ENCODE measurements at regions not wholly inside any gene's neighbourhood (a gene's known extent, or its start where the extent isn't known, plus 50 kb on each side); places are given as distances from the start of the nearest gene placed in this dataset.

DNA sequence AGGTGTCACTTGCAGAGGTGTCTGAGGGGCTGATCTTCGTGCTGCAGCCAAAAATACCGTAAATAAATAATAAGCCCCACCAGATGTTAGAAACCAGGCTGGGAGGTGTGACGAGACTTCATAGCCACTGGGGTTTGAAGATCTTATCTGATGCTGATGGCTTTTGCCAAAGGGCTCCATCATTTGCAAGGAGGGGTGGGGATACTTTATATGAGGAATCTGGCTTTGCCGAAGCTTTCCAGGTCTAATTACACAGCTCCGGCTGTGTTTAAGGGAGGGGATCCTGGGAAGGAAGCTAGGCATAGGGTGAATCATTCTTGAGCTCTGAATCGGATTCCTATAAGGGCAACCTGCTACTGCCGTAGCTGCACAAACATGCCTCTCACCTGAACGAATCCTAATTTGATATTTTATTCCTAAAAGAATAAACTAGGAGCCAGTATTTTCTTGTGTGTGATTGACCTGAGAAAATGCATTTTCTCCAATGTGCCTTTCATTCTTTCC lies 249.6 kb downstream of the SOD2 start:
- H3K4me2 ChIP-seq (ENCODE audit: control insufficient read depth, extremely low read depth, insufficient read depth, low read depth, low read length), result no peak overlapping the region
- peaks cover 4% of the 10 kb centered on the region for H3K27me3 ChIP-seq (ENCODE audit: control insufficient read depth, extremely low read depth, insufficient read depth, low read length)
- H3K4me1 ChIP-seq (ENCODE audit: control insufficient read depth, extremely low read depth, insufficient read depth, low read length), result no peaks in the 10 kb centered on the region
- H3K79me2 ChIP-seq (ENCODE audit: control insufficient read depth, insufficient read depth, low read length), result no peaks in the 10 kb centered on the region
- H3K4me3 ChIP-seq (ENCODE audit: control insufficient read depth in 2 of 3, extremely low read depth in 1 of 3, insufficient read depth in 2 of 3, low read depth in 1 of 3, low read length in 3 of 3), result no peak overlapping the region
- H3K27ac ChIP-seq (ENCODE audit: control insufficient read depth, insufficient read depth, low read length), result no peak overlapping the region
- no peak overlapping the region for H2AFZ ChIP-seq (ENCODE audit: control insufficient read depth, low read length)
- H4K20me1 ChIP-seq (ENCODE audit: control insufficient read depth, extremely low read depth, insufficient read depth, low read length), result no peaks in the 10 kb centered on the region
- dilution Hi-C loops (cut with MboI; ENCODE audit: extremely low pct_ligation_motif_present, low sequenced_read_pairs), result no loop called here
- FAIRE-seq (no peak), DNase-seq (ENCODE audit: low read depth, low spot score) (no peak)
- H3K36me3 ChIP-seq (ENCODE audit: control insufficient read depth in 2 of 2, extremely low read depth in 1 of 2, insufficient read depth in 2 of 2, low read length in 2 of 2), result no peaks in the 10 kb centered on the region
- TF ChIP-seq, protein P1, sequence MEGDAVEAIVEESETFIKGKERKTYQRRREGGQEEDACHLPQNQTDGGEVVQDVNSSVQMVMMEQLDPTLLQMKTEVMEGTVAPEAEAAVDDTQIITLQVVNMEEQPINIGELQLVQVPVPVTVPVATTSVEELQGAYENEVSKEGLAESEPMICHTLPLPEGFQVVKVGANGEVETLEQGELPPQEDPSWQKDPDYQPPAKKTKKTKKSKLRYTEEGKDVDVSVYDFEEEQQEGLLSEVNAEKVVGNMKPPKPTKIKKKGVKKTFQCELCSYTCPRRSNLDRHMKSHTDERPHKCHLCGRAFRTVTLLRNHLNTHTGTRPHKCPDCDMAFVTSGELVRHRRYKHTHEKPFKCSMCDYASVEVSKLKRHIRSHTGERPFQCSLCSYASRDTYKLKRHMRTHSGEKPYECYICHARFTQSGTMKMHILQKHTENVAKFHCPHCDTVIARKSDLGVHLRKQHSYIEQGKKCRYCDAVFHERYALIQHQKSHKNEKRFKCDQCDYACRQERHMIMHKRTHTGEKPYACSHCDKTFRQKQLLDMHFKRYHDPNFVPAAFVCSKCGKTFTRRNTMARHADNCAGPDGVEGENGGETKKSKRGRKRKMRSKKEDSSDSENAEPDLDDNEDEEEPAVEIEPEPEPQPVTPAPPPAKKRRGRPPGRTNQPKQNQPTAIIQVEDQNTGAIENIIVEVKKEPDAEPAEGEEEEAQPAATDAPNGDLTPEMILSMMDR (optimal IDR thresholded peaks at IDR 0.05 in 1 of 3, IDR thresholded peaks at IDR 0.05 in 1 of 3, conservative IDR thresholded peaks at IDR 0.05 in 1 of 3; ENCODE audit: extremely low read depth in 1 of 3, insufficient read depth in 2 of 3, low read length in 3 of 3), result no peak
- TF ChIP-seq EZH2 (IDR thresholded peaks at IDR 0.05; ENCODE audit: low read length), result no peak
- no peaks in the 10 kb centered on the region for H3K9me1 ChIP-seq (ENCODE audit: control insufficient read depth, extremely low read depth, insufficient read depth, low read length)
- no peak overlapping the region for H3K9ac ChIP-seq (ENCODE audit: control insufficient read depth, extremely low read depth, insufficient read depth, low read length)
- H3K9me3 ChIP-seq (ENCODE audit: control insufficient read depth, low read depth, low read length), result no peaks in the 10 kb centered on the region

- FAIRE-seq, result no peak
These were observed 251.4 kb downstream of the SOD2 start for GRCh38 chr6:159441704-159441981.

More at GRCh38 chr6:159441704-159441981, 251.4 kb downstream of the SOD2 start:
- Histone ChIP-seq H3K9ac (ENCODE audit: control insufficient read depth, extremely low read depth, insufficient read depth, low read length) (no peak overlapping the region), H3K36me3 (ENCODE audit: control insufficient read depth in 2 of 2, extremely low read depth in 1 of 2, insufficient read depth in 2 of 2, low read length in 2 of 2) (no peaks in the 10 kb centered on the region), H4K20me1 (ENCODE audit: control insufficient read depth, extremely low read depth, insufficient read depth, low read length) (no peaks in the 10 kb centered on the region), H3K27me3 (ENCODE audit: control insufficient read depth, extremely low read depth, insufficient read depth, low read length) (peaks cover 4% of the 10 kb centered on the region), H3K4me3 (ENCODE audit: control insufficient read depth in 2 of 3, extremely low read depth in 1 of 3, insufficient read depth in 2 of 3, low read depth in 1 of 3, low read length in 3 of 3) (no peak overlapping the region), H3K27ac (ENCODE audit: control insufficient read depth, insufficient read depth, low read length) (no peak overlapping the region), H3K79me2 (ENCODE audit: control insufficient read depth, insufficient read depth, low read length) (no peaks in the 10 kb centered on the region), H3K4me1 (ENCODE audit: control insufficient read depth, extremely low read depth, insufficient read depth, low read length) (no peaks in the 10 kb centered on the region), H3K9me3 (ENCODE audit: control insufficient read depth, low read depth, low read length) (no peaks in the 10 kb centered on the region), H3K4me2 (ENCODE audit: control insufficient read depth, extremely low read depth, insufficient read depth, low read depth, low read length) (no peak overlapping the region), H3K9me1 (ENCODE audit: control insufficient read depth, extremely low read depth, insufficient read depth, low read length) (no peaks in the 10 kb centered on the region), H2AFZ (ENCODE audit: control insufficient read depth, low read length) (no peak overlapping the region)
- dilution Hi-C loops (cut with MboI; ENCODE audit: extremely low pct_ligation_motif_present, low sequenced_read_pairs), result no loop called here
- TF ChIP-seq, protein P1 (optimal IDR thresholded peaks at IDR 0.05 in 1 of 3, IDR thresholded peaks at IDR 0.05 in 1 of 3, conservative IDR thresholded peaks at IDR 0.05 in 1 of 3; ENCODE audit: extremely low read depth in 1 of 3, insufficient read depth in 2 of 3, low read length in 3 of 3), result no peak
- no peak for TF ChIP-seq EZH2 (IDR thresholded peaks at IDR 0.05; ENCODE audit: low read length)
- DNase-seq (ENCODE audit: low read depth, low spot score), result no peak

Data from keratinocyte (primary cell).